Neural progenitor cell (in vitro differentiated cells): ENCODE measurements at regions not wholly inside any gene's neighbourhood (a gene's known extent, or its start where the extent isn't known, plus 50 kb on each side); places are given as distances from the start of the nearest gene placed in this dataset.

Experiments used
- EZH2 ChIP-seq: fragments of 200-600 bp; sonication (generic); IDR thresholded peaks from 2 replicates; pipeline ENCODE4 v1.6.1; 2017; ENCODE audit warnings: antibody characterized with exemption, mild to moderate bottlenecking, moderate library complexity
- EZH2phosphoT487 ChIP-seq: fragments of 200-600 bp; sonication (generic); IDR thresholded peaks from 2 replicates; pipeline ENCODE4 v1.6.1; 2017; ENCODE audit warnings: antibody characterized with exemption
- TF ChIP-seq, protein P1 (sequence below): fragments of 200-600 bp; sonication (generic); IDR thresholded peaks from 2 replicates; pipeline ENCODE4 v1.5.1; 2017; ENCODE audit warnings: antibody characterized with exemption, mild to moderate bottlenecking

DNA sequence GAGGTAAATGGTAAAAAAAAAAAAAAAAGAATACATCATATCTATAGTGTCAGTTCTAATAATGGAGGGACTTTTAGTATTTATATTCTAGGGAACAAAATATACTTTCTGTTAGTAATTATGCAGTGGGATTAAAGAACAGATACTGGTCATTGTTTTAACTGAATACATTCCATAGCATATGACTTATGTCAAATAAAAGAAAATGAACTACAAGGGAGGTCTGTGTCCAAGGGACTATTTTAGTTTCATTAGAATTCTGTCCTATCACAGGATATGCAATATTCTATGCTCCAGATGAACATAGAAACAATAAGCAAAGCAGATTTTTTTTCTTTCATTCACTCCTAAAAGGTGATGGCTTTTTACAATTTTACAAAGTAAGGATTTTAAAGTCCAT is 154.2 kb upstream of the ZEB2 start:
- TF ChIP-seq, protein P1, sequence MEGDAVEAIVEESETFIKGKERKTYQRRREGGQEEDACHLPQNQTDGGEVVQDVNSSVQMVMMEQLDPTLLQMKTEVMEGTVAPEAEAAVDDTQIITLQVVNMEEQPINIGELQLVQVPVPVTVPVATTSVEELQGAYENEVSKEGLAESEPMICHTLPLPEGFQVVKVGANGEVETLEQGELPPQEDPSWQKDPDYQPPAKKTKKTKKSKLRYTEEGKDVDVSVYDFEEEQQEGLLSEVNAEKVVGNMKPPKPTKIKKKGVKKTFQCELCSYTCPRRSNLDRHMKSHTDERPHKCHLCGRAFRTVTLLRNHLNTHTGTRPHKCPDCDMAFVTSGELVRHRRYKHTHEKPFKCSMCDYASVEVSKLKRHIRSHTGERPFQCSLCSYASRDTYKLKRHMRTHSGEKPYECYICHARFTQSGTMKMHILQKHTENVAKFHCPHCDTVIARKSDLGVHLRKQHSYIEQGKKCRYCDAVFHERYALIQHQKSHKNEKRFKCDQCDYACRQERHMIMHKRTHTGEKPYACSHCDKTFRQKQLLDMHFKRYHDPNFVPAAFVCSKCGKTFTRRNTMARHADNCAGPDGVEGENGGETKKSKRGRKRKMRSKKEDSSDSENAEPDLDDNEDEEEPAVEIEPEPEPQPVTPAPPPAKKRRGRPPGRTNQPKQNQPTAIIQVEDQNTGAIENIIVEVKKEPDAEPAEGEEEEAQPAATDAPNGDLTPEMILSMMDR: no peak
- no peak for TF ChIP-seq EZH2
- TF ChIP-seq EZH2phosphoT487: no peak
